ENCODE measurements at regions not wholly inside any gene's neighbourhood (a gene's known extent, or its start where the extent isn't known, plus 50 kb on each side); places are given as distances from the start of the nearest gene placed in this dataset.

- ATAC-seq, result no peak
Observed at GRCh38 chr12:87820524-87821202, 208.5 kb downstream of the C12orf50 start.

GRCh38 chr12:87818441-87818840 lies 210.8 kb downstream of the C12orf50 start:
- no peak overlapping the region for H3K4me3 Mint-ChIP-seq
- H3K27me3 Mint-ChIP-seq, result no peaks in the 10 kb centered on the region
- no peaks in the 10 kb centered on the region for H3K4me1 Mint-ChIP-seq (ENCODE audit: low read depth in 2 of 2)
- DNase-seq (ENCODE audit: low spot score), result no peak
- no peak overlapping the region for H3K27ac Mint-ChIP-seq
- ATAC-seq, result no peak
- no peaks in the 10 kb centered on the region for H3K36me3 Mint-ChIP-seq
- peaks cover 10% of the 10 kb centered on the region for H3K9me3 Mint-ChIP-seq

More at GRCh38 chr12:87820524-87821202, 208.5 kb downstream of the C12orf50 start:
- no peaks in the 10 kb centered on the region for H3K4me1 Mint-ChIP-seq (ENCODE audit: low read depth in 2 of 2)
- peaks cover 6% of the 10 kb centered on the region for H3K9me3 Mint-ChIP-seq
- no peaks in the 10 kb centered on the region for H3K36me3 Mint-ChIP-seq
- H3K27ac Mint-ChIP-seq, result no peak overlapping the region
- no peak for DNase-seq (ENCODE audit: low spot score)
- H3K27me3 Mint-ChIP-seq, result no peaks in the 10 kb centered on the region
- no peak overlapping the region for H3K4me3 Mint-ChIP-seq

GRCh38 chr12:87815771-87816585 lies 213.2 kb downstream of the C12orf50 start:
- Mint-ChIP-seq H3K9me3 (peaks cover 16% of the 10 kb centered on the region), H3K4me3 (no peak overlapping the region), H3K27ac (no peak overlapping the region), H3K36me3 (peaks cover 5% of the 10 kb centered on the region), H3K27me3 (no peaks in the 10 kb centered on the region), H3K4me1 (ENCODE audit: low read depth in 2 of 2) (no peaks in the 10 kb centered on the region)
- no peak for DNase-seq (ENCODE audit: low spot score)
- no peak for ATAC-seq

GRCh38 chr12:87814625-87815024 lies 214.6 kb downstream of the C12orf50 start:
- ATAC-seq, result no peak
- DNase-seq (ENCODE audit: low spot score), result no peak
- Mint-ChIP-seq H3K27me3 (no peaks in the 10 kb centered on the region), H3K4me1 (ENCODE audit: low read depth in 2 of 2) (no peaks in the 10 kb centered on the region), H3K36me3 (peaks cover 5% of the 10 kb centered on the region), H3K4me3 (no peak overlapping the region), H3K27ac (no peak overlapping the region), H3K9me3 (peaks cover 12% of the 10 kb centered on the region)

- Mint-ChIP-seq H3K27ac (no peak overlapping the region), H3K4me3 (no peak overlapping the region), H3K9me3 (peaks cover 12% of the 10 kb centered on the region), H3K4me1 (ENCODE audit: low read depth in 2 of 2) (no peaks in the 10 kb centered on the region), H3K27me3 (no peaks in the 10 kb centered on the region), H3K36me3 (peaks cover 5% of the 10 kb centered on the region)
- DNase-seq (ENCODE audit: low spot score) (no peak), ATAC-seq (no peak)
Observed at GRCh38 chr12:87813476-87814234, 215.5 kb downstream of the C12orf50 start.

- H3K4me1 Mint-ChIP-seq (ENCODE audit: low read depth in 2 of 2), result no peaks in the 10 kb centered on the region
- ATAC-seq (no peak), DNase-seq (ENCODE audit: low spot score) (no peak)
- H3K27me3 Mint-ChIP-seq, result no peaks in the 10 kb centered on the region
- H3K27ac Mint-ChIP-seq, result no peak overlapping the region
- H3K36me3 Mint-ChIP-seq, result peaks cover 5% of the 10 kb centered on the region
- no peak overlapping the region for H3K4me3 Mint-ChIP-seq
- H3K9me3 Mint-ChIP-seq, result peaks cover 12% of the 10 kb centered on the region
Observed at GRCh38 chr12:87812681-87813080, 216.5 kb downstream of the C12orf50 start.

- no peak overlapping the region for H3K4me3 Mint-ChIP-seq
- no peaks in the 10 kb centered on the region for H3K4me1 Mint-ChIP-seq (ENCODE audit: low read depth in 2 of 2)
- no peaks in the 10 kb centered on the region for H3K27me3 Mint-ChIP-seq
- peaks cover 5% of the 10 kb centered on the region for H3K36me3 Mint-ChIP-seq
- DNase-seq (ENCODE audit: low spot score) (no peak), ATAC-seq (no peak)
- peaks cover 12% of the 10 kb centered on the region for H3K9me3 Mint-ChIP-seq
- no peak overlapping the region for H3K27ac Mint-ChIP-seq
Observed at GRCh38 chr12:87812030-87812429, 217.2 kb downstream of the C12orf50 start.

GRCh38 chr12:87809916-87810315 lies 219.3 kb downstream of the C12orf50 start:
- H3K36me3 Mint-ChIP-seq, result peaks cover 5% of the 10 kb centered on the region
- no peak for DNase-seq (ENCODE audit: low spot score)
- H3K9me3 Mint-ChIP-seq, result peaks cover 12% of the 10 kb centered on the region
- ATAC-seq, result no peak
- no peaks in the 10 kb centered on the region for H3K27me3 Mint-ChIP-seq
- H3K4me1 Mint-ChIP-seq (ENCODE audit: low read depth in 2 of 2), result no peaks in the 10 kb centered on the region
- H3K4me3 Mint-ChIP-seq, result no peak overlapping the region
- H3K27ac Mint-ChIP-seq, result no peak overlapping the region

- Mint-ChIP-seq H3K36me3 (peaks cover 5% of the 10 kb centered on the region), H3K4me1 (ENCODE audit: low read depth in 2 of 2) (no peaks in the 10 kb centered on the region), H3K9me3 (peaks cover 5% of the 10 kb centered on the region), H3K27me3 (no peaks in the 10 kb centered on the region), H3K27ac (no peak overlapping the region), H3K4me3 (no peak overlapping the region)
- ATAC-seq, result no peak
- DNase-seq (ENCODE audit: low spot score), result no peak
Observed at GRCh38 chr12:87807086-87807485, 222.1 kb downstream of the C12orf50 start.

GRCh38 chr12:87806310-87806709 lies 222.9 kb downstream of the C12orf50 start:
- no peaks in the 10 kb centered on the region for H3K4me1 Mint-ChIP-seq (ENCODE audit: low read depth in 2 of 2)
- H3K27me3 Mint-ChIP-seq, result no peaks in the 10 kb centered on the region
- H3K36me3 Mint-ChIP-seq, result peaks cover 4% of the 10 kb centered on the region

GRCh38 chr12:87804386-87804785 lies 224.8 kb downstream of the C12orf50 start:
- ATAC-seq, result no peak
- no peak overlapping the region for H3K27ac Mint-ChIP-seq
- no peaks in the 10 kb centered on the region for H3K27me3 Mint-ChIP-seq
- H3K4me3 Mint-ChIP-seq, result no peak overlapping the region
- no peaks in the 10 kb centered on the region for H3K4me1 Mint-ChIP-seq (ENCODE audit: low read depth in 2 of 2)
- H3K9me3 Mint-ChIP-seq, result peaks cover 6% of the 10 kb centered on the region
- no peak for DNase-seq (ENCODE audit: low spot score)
- H3K36me3 Mint-ChIP-seq, result no peaks in the 10 kb centered on the region

More at GRCh38 chr12:87806310-87806709, 222.9 kb downstream of the C12orf50 start:
- H3K9me3 Mint-ChIP-seq, result peaks cover 5% of the 10 kb centered on the region
- ATAC-seq, result no peak
- H3K27ac Mint-ChIP-seq, result no peak overlapping the region
- DNase-seq (ENCODE audit: low spot score), result no peak
- no peak overlapping the region for H3K4me3 Mint-ChIP-seq

GRCh38 chr12:87802721-87803011 lies 226.5 kb downstream of the C12orf50 start:
- no peaks in the 10 kb centered on the region for H3K27me3 Mint-ChIP-seq
- H3K4me3 Mint-ChIP-seq, result no peak overlapping the region
- no peak overlapping the region for H3K27ac Mint-ChIP-seq
- peaks cover 14% of the 10 kb centered on the region for H3K9me3 Mint-ChIP-seq
- H3K36me3 Mint-ChIP-seq, result no peaks in the 10 kb centered on the region
- DNase-seq (ENCODE audit: low spot score) (no peak), ATAC-seq (no peak)
- H3K4me1 Mint-ChIP-seq (ENCODE audit: low read depth in 2 of 2), result no peaks in the 10 kb centered on the region

GRCh38 chr12:87801860-87802720 lies 227.1 kb downstream of the C12orf50 start:
- H3K27me3 Mint-ChIP-seq, result no peaks in the 10 kb centered on the region
- H3K4me3 Mint-ChIP-seq, result no peak overlapping the region
- no peak overlapping the region for H3K27ac Mint-ChIP-seq

More at GRCh38 chr12:87801860-87802720, 227.1 kb downstream of the C12orf50 start:
- Mint-ChIP-seq H3K36me3 (no peaks in the 10 kb centered on the region), H3K9me3 (peaks cover 17% of the 10 kb centered on the region), H3K4me1 (ENCODE audit: low read depth in 2 of 2) (no peaks in the 10 kb centered on the region)
- no peak for DNase-seq (ENCODE audit: low spot score)
- no peak for ATAC-seq
